ENCODE measurements at regions not wholly inside any gene's neighbourhood (a gene's known extent, or its start where the extent isn't known, plus 50 kb on each side); places are given as distances from the start of the nearest gene placed in this dataset.

- CTCF ChIA-PET (ENCODE audit: low intra/inter-chr PET ratio) = no interaction called here
- no peak for TF ChIP-seq ZNF696 (CRISPR knock-in tag; conservative IDR thresholded peaks at IDR 0.05)
- no peak for TF ChIP-seq ZSCAN29 (IDR thresholded peaks at IDR 0.05)
- no peak for TF ChIP-seq PHF21A (IDR thresholded peaks at IDR 0.05; ENCODE audit: borderline replicate concordance, low read depth)
- TF ChIP-seq LEF1 (IDR thresholded peaks at IDR 0.05) = no peak
- TF ChIP-seq SFPQ (IDR thresholded peaks at IDR 0.05; ENCODE audit: low read depth, low read length) = no peak
- no peak for TF ChIP-seq PHB (CRISPR knock-in tag; IDR thresholded peaks at IDR 0.05)
- no peak for TF ChIP-seq ZNF644 (tag; IDR thresholded peaks at IDR 0.05; ENCODE audit: low read depth)
- TF ChIP-seq PRMT5 (CRISPR knock-in tag; IDR thresholded peaks at IDR 0.05) = no peak
- no peak for TF ChIP-seq ADNP (tag; IDR thresholded peaks at IDR 0.05)
- H3K4me3 ChIP-seq = no peak overlapping the region
- H2AFZ ChIP-seq (ENCODE audit: low read depth, low read length) = no peak overlapping the region
- intact Hi-C loops (cut with micrococcal nuclease) = no loop called here
- no peaks in the 10 kb centered on the region for H3K79me2 ChIP-seq (ENCODE audit: control insufficient read depth, insufficient read depth, low read length)
- no peaks in the 10 kb centered on the region for H3K9me1 ChIP-seq (ENCODE audit: control insufficient read depth, insufficient read depth, low read length)
- no peak overlapping the region for H3K9ac ChIP-seq (ENCODE audit: insufficient read depth in 1 of 2, low read depth in 2 of 2, low read length in 2 of 2)
- BruUV-seq (replicated peaks) = no TSS peak
- H3K9me3 ChIP-seq (replicated peaks; ENCODE audit: control insufficient read depth, insufficient read depth, low read depth, low read length) = no peaks in the 10 kb centered on the region
- H4K20me1 ChIP-seq (replicated peaks; ENCODE audit: control insufficient read depth, insufficient read depth, low read length) = no peaks in the 10 kb centered on the region
- H3K4me1 ChIP-seq (replicated peaks in 1 of 2; ENCODE audit: control insufficient read depth in 2 of 2, insufficient read depth in 2 of 2, low read length in 2 of 2) = no peaks in the 10 kb centered on the region
- DNase-seq (ENCODE audit: extremely low read depth in 1 of 4, low spot score in 3 of 4) (no peak), FAIRE-seq (no peak), ATAC-seq (no peak)
- no peak overlapping the region for H3K4me2 ChIP-seq (ENCODE audit: insufficient read depth, low read length)
- H3K27me3 ChIP-seq (ENCODE audit: control insufficient read depth in 2 of 2, insufficient read depth in 2 of 2, low read length in 2 of 2) = no peaks in the 10 kb centered on the region
- POLR2A ChIA-PET = interaction anchor here (1.0 kb wide), 1 partner anchor 10 kb away, joined by 3 read pairs; no protein-coding TSS in a partner anchor
- WGBS (ENCODE audit: insufficient coverage, low coverage, missing lambda C conversion rate) = 0% methylated on average over 2 of the region's 2 CpGs
- H3K27ac ChIP-seq (ENCODE audit: extremely low read depth, low read depth, low read length) = no peak overlapping the region
- no peaks in the 10 kb centered on the region for H3K36me3 ChIP-seq (ENCODE audit: control insufficient read depth, insufficient read depth, low read length)
- in situ Hi-C loops (cut with MboI) = no loop called here
Observed at GRCh38 chr3:81958972-81959640, 197.7 kb upstream of the GBE1 start.
